ENCODE measurements at regions not wholly inside any gene's neighbourhood (a gene's known extent, or its start where the extent isn't known, plus 50 kb on each side); places are given as distances from the start of the nearest gene placed in this dataset.

- H3K79me2 ChIP-seq (ENCODE audit: control insufficient read depth, insufficient read depth, low read length) = no peaks in the 10 kb centered on the region
- no peak overlapping the region for H2AFZ ChIP-seq (ENCODE audit: control insufficient read depth, low read length)
- no peak for TF ChIP-seq CTCF (optimal IDR thresholded peaks at IDR 0.05 in 1 of 3, IDR thresholded peaks at IDR 0.05 in 1 of 3, conservative IDR thresholded peaks at IDR 0.05 in 1 of 3; ENCODE audit: extremely low read depth in 1 of 3, insufficient read depth in 2 of 3, low read length in 3 of 3)
- TF ChIP-seq EZH2 (IDR thresholded peaks at IDR 0.05; ENCODE audit: low read length) = no peak
- H3K9ac ChIP-seq (ENCODE audit: control insufficient read depth, extremely low read depth, insufficient read depth, low read length) = no peak overlapping the region
- no peaks in the 10 kb centered on the region for H3K4me1 ChIP-seq (ENCODE audit: control insufficient read depth, extremely low read depth, insufficient read depth, low read length)
- H3K9me1 ChIP-seq (ENCODE audit: control insufficient read depth, extremely low read depth, insufficient read depth, low read length) = no peaks in the 10 kb centered on the region
- dilution Hi-C loops (cut with MboI; ENCODE audit: extremely low pct_ligation_motif_present, low sequenced_read_pairs) = no loop called here
- H3K27ac ChIP-seq (ENCODE audit: control insufficient read depth, insufficient read depth, low read length) = no peak overlapping the region
- H4K20me1 ChIP-seq (ENCODE audit: control insufficient read depth, extremely low read depth, insufficient read depth, low read length) = no peaks in the 10 kb centered on the region
- DNase-seq (ENCODE audit: low read depth, low spot score) (no peak), FAIRE-seq (no peak)
- no peaks in the 10 kb centered on the region for H3K27me3 ChIP-seq (ENCODE audit: control insufficient read depth, extremely low read depth, insufficient read depth, low read length)
- no peak overlapping the region for H3K4me2 ChIP-seq (ENCODE audit: control insufficient read depth, extremely low read depth, insufficient read depth, low read depth, low read length)
- H3K36me3 ChIP-seq (ENCODE audit: control insufficient read depth in 2 of 2, extremely low read depth in 1 of 2, insufficient read depth in 2 of 2, low read length in 2 of 2) = no peaks in the 10 kb centered on the region
- H3K4me3 ChIP-seq (ENCODE audit: control insufficient read depth in 2 of 3, extremely low read depth in 1 of 3, insufficient read depth in 2 of 3, low read depth in 1 of 3, low read length in 3 of 3) = no peak overlapping the region
- H3K9me3 ChIP-seq (ENCODE audit: control insufficient read depth, low read depth, low read length) = no peaks in the 10 kb centered on the region
Measured at GRCh38 chr9:29228558-29228957, 1655.3 kb upstream of the C9orf72 start.

- Histone ChIP-seq H3K36me3 (ENCODE audit: control insufficient read depth in 2 of 2, extremely low read depth in 1 of 2, insufficient read depth in 2 of 2, low read length in 2 of 2) (no peaks in the 10 kb centered on the region), H3K9me1 (ENCODE audit: control insufficient read depth, extremely low read depth, insufficient read depth, low read length) (no peaks in the 10 kb centered on the region), H3K79me2 (ENCODE audit: control insufficient read depth, insufficient read depth, low read length) (no peaks in the 10 kb centered on the region), H3K4me1 (ENCODE audit: control insufficient read depth, extremely low read depth, insufficient read depth, low read length) (no peaks in the 10 kb centered on the region), H3K4me2 (ENCODE audit: control insufficient read depth, extremely low read depth, insufficient read depth, low read depth, low read length) (no peak overlapping the region), H2AFZ (ENCODE audit: control insufficient read depth, low read length) (no peak overlapping the region), H3K27ac (ENCODE audit: control insufficient read depth, insufficient read depth, low read length) (no peak overlapping the region), H3K4me3 (ENCODE audit: control insufficient read depth in 2 of 3, extremely low read depth in 1 of 3, insufficient read depth in 2 of 3, low read depth in 1 of 3, low read length in 3 of 3) (no peak overlapping the region), H3K9me3 (ENCODE audit: control insufficient read depth, low read depth, low read length) (no peaks in the 10 kb centered on the region), H3K9ac (ENCODE audit: control insufficient read depth, extremely low read depth, insufficient read depth, low read length) (no peak overlapping the region), H3K27me3 (ENCODE audit: control insufficient read depth, extremely low read depth, insufficient read depth, low read length) (no peaks in the 10 kb centered on the region), H4K20me1 (ENCODE audit: control insufficient read depth, extremely low read depth, insufficient read depth, low read length) (no peaks in the 10 kb centered on the region)
- FAIRE-seq (no peak), DNase-seq (ENCODE audit: low read depth, low spot score) (no peak)
- TF ChIP-seq EZH2 (IDR thresholded peaks at IDR 0.05; ENCODE audit: low read length) (no peak), CTCF (optimal IDR thresholded peaks at IDR 0.05 in 1 of 3, IDR thresholded peaks at IDR 0.05 in 1 of 3, conservative IDR thresholded peaks at IDR 0.05 in 1 of 3; ENCODE audit: extremely low read depth in 1 of 3, insufficient read depth in 2 of 3, low read length in 3 of 3) (no peak)
- dilution Hi-C loops (cut with MboI; ENCODE audit: extremely low pct_ligation_motif_present, low sequenced_read_pairs) = no loop called here
Measured at GRCh38 chr9:29230931-29231330, 1657.7 kb upstream of the C9orf72 start.

All from keratinocyte (primary cell).